GM10266 (cell line): ENCODE measurements at regions not wholly inside any gene's neighbourhood (a gene's known extent, or its start where the extent isn't known, plus 50 kb on each side); places are given as distances from the start of the nearest gene placed in this dataset.

ENCODE experiments used
- DNase-seq: peaks from one replicate; pipeline ENCODE4 v3.0.0; 2012; ENCODE audit errors: extremely low spot score
- CTCF ChIP-seq: IDR thresholded peaks from 2 replicates; pipeline ENCODE4 v1.5.1; 2012; ENCODE audit warnings: mild to moderate bottlenecking, low read depth; ENCODE audit not compliant: control insufficient read depth, insufficient read depth; ENCODE audit errors: missing control alignments

DNA sequence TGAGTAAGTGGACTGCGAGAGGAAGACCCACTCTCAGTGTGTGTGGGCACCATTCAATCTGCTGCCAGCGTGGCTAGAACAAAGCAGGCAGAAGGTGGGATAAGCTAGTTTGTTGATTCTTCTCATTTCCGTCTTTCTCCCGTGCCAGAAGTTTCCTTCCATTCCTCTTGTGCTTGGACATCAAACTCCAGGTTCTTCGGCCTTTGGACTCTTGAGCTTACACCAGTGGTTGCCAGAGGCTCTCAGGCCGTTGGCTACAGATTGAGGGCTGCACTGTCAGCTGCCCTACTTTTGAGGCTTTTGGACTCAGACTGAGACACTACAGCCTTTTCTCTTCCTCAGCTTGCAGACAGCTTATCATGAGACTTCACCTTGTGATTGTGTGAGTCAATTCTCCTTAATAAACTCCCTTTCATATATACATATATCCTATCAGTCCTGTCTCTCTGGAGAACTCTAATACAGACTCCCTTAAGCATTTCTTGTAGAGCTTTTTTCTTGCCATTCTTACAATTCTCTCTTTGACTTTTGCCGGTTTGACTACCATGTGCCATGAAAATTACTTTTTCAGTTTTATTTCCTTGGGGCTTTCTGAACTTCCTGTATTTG is 494.9 kb downstream of the PRR16 start:
- TF ChIP-seq CTCF = no peak
- DNase-seq = no peak

DNA sequence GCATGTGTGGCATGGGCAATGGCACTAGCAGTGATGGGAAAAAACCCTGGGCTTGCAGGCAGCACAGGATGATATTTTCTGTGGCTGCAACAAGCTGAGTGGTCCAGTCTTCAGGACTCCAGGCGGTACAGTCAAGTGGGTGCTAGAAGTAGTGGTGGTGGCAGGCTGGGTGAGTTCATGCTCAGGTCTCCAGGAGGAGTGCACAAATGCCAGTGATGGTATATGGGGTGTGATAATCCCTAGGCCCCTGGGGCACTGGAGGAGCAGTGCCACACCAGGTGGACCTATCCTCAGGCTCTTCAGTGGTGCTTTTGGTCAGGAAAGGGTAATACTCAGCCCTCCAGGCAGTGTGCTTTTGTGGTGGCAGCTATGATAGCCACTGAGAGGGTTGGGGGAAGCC is 496.4 kb downstream of the PRR16 start:
- DNase-seq = no peak
- no peak for TF ChIP-seq CTCF

- TF ChIP-seq CTCF = no peak
- DNase-seq = no peak
Observed at GRCh38 chr5:120967366-120967765, 503.3 kb downstream of the PRR16 start.

DNA sequence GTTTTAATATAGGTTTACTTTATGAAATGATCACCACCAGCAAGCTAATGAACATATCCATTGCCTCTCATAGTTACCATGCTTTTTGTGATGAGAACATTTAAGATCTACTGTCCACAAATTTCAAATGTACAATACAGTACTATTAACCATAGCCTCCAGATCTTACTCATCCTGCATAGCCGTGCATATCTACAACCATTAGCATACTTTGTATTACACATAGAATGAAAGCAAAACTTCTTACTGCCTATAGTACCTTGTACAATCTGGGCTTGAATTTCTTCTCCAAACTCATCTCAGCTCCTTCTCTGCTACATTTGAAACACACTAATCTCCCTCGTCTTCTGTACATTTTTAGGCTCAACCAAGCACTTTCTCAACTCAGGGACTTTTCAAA is 510.6 kb downstream of the PRR16 start:
- DNase-seq = no peak
- no peak for TF ChIP-seq CTCF

- no peak for TF ChIP-seq CTCF
Observed at GRCh38 chr5:120982351-120982750, 518.3 kb downstream of the PRR16 start.

DNA sequence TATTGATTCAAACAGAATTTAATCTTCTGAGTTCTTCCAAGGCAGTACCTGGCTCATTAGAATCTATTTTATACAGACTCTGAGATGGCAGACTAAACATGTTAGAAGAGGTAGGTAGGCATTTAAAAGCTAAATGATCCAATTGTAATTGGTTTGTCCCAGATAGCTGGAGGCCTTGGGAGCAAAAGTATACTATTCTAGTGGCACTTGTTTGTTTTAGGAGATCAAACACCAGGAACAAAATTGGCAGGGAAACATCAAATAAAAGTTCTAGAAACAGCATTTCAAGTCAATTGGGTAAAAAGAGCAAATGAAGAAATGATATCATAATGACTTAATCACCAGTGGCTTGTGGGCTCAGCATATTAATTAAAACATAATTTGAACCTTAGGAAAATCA is 521.4 kb downstream of the PRR16 start:
- DNase-seq = no peak
- no peak for TF ChIP-seq CTCF

More at GRCh38 chr5:120982351-120982750, 518.3 kb downstream of the PRR16 start:
- no peak for DNase-seq

DNA sequence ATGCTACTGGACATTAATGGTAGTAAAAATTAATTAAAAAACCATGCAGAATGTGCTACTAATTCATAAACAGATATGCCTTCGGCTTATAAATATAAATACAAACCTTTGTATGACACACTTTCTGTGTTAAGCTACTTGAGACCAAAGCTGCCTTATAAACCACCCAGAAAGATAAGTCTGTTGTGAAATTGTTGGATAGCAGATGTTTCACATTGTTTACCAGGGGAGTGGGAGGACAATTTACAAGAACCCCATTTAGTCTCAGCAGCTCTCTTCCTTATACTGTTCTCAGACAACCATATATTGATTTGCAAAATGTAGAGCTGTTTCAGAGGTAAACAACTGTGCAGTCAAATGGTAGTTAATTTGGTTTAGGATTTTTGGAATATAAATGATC is 524.4 kb downstream of the PRR16 start:
- no peak for DNase-seq
- no peak for TF ChIP-seq CTCF
